Iris pigment epithelial cell (primary cell): ENCODE measurements at regions not wholly inside any gene's neighbourhood (a gene's known extent, or its start where the extent isn't known, plus 50 kb on each side); places are given as distances from the start of the nearest gene placed in this dataset.

Experiments used
- DNase-seq: peaks from one replicate; pipeline ENCODE4 v3.0.0-alpha.2; 2011; ENCODE audit warnings: low read depth

GRCh38 chr10:2173327-2173726 is 436.0 kb upstream of the ADARB2 start:
- no peak for DNase-seq

DNA sequence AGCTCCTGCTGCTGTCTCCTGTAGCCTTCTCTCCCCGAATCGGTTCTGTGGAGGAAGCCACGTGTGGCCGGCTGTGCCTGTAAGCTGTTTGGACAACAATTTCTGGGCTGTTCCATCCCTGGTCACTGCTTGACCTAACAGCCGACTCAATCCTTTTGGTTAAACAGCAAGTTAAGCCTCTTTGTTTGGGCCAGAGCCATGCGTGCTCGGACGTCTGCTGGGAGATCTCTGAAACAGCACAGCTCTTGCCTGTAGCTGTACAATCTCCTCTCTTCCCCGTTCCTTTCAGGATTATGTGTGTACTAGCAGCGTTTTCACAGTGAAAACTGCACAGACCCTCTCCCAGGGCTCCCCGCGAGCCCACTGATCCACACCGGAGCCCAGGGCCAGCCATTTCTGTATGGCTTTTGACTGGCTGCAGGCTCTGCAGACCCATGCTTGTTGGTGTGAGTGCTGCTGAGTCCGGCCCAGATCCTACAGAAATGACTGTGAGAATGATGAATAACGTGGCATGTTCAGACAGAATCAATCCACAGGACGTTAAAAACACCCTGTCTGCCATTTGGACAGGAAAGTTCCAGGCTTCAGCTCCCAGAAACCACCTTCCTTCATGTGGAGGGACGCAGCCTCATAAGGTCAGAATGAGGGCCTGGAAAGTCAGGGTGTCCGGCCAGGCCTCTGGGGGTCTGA is 428.6 kb upstream of the ADARB2 start:
- DNase-seq, result no peak

DNA sequence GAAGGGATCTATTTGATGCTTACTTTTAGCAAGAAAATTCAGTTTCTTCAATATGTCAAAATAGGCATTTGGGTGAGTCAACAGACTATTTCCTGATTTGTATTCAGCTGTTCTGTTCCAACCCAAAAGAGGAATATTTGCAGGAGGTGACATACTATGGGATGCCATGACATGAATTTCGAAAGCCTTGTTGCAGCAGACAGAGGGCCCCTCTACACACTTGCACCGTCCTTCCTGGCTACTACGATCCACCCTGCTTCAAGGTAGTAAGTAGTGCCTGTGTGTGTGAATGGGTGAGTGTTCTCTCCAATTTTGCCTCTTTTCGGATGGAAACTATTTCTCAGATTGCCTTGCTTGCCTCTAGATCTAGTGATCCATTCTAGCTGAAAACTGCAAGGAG is 413.0 kb upstream of the ADARB2 start:
- DNase-seq, result no peak

DNA sequence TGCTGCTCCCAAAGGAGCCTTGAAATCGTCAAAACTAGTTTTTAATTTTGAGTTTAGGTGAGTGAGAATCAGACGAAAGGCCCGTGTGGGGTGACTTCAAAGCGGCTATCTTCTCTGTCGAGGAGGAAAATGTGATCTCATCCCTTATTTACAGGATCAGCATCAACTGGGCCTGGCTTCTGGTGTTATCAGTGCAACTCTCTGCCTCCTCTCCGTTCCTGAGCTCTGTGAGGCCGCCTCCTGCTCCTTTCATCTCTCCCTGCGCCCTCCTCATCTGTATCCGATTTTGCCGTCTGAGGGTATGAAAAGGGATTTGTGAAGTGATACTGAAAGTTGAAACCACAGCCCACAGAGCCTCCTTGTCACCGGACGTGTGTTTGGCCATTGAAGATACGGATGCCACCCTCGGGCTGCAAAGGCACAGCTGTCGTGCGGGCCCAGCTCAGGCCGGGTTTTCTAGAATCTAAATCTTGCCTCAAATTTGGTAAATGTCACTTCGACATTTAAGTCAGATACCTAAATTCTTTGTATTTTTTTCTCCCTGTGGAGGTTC is 408.7 kb upstream of the ADARB2 start:
- DNase-seq, result no peak

GRCh38 chr10:2145491-2145890 is 408.2 kb upstream of the ADARB2 start:
- DNase-seq, result no peak

DNA sequence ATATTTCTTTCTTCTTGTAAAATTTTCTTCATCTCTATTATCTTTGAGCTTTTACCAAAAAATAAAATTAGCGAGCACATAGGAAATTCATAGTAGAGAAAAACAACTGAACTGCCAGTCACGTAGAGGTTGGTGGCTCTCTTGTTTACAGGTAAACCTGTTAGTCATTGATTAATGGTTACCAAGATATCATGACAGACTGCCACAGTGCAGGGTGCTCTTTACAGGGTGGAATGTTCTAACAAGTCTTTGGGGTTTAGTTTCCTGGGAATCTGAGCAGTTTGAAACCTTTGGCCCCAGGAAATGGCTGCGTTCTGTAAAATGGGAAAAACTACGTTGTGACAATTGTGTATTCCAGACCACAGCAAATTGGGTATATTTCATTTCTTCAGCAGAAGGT is 407.3 kb upstream of the ADARB2 start:
- no peak for DNase-seq

- DNase-seq, result no peak
Measured at GRCh38 chr10:2143213-2143835, 406.0 kb upstream of the ADARB2 start.

DNA sequence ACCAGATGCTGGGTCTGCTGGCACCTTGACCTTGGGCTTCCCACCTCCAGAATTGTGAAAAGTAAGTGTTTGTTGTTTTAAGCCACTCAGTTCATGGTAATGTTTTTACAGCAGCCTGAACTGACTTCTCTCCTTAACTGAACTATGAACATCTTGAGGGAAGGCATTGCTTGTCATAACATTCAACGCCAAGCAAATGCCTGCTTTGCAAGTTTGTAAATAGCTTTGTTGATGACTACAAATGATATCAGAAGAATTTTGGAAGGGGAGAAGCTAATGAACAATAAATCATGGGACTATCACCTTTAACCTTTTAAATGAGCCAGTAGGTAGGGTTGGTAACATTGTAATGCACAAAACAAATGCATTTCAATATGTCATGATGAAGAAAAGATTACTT is 402.4 kb upstream of the ADARB2 start:
- DNase-seq, result no peak

DNA sequence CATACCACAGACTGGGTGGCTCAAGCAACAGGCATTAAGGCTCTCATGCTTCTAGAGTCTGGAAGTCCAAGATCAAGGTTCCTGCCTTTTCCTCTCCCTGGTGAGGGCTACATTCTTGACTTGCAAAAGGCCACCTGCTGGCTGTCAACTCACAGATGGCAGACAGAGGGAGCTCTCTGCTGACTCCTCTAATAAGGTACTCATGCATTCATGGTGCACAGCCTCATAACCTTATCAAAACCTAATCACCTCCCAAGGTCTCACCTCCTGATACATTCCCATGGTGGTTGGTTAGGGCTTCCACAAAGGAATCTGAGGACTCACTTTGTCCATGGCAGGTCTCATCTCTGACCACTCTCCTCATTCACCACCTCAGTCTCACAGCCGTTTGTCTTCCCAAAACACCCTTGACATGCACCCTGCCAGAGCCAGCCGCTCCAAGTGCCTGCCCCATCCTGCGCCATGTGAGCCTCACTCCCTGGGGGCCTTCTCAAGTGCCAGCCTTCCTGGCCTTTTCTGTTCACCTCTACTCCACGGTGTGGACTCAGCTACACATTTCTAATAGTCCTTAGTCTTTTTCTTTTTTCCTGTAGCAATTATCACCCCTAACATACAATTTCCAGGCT is 400.3 kb upstream of the ADARB2 start:
- no peak for DNase-seq

GRCh38 chr10:2130705-2131305 is 393.5 kb upstream of the ADARB2 start:
- no peak for DNase-seq

DNA sequence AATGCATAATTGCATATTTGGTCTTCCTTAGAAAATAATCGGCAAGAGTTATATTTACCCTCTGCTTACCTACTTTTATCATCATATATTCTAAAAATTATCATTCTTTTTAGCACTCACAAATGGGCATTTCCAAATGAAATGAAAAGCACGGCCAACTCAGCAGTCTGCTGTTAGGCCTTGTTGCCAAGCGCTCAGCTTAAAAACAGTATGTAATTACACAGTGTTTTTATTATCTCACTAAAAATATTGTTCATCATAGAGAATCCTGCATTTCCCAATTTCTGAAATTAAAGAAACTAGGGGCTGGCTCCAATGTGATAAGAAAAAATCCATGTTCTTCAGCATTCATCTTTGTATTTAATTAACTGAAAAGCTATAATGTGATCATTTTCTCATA is 391.7 kb upstream of the ADARB2 start:
- DNase-seq, result no peak

DNA sequence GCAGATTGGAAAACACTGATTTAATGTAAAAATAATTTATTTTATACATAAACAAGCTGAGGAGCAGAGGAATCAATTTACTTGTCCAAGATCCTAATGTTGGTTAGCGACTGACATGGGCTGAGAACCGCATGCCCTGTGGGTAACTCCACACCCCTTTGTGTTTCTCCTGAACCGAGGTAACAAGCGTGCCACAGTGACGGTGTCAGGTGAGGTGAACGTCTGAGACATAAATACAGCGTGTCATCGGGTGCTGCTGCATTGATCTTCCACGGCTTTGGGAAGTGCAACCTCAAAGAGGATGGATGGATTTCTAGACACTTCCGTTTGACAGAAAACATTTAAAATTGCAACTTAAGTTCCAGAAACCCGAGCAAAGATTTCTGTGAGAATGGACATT is 386.8 kb upstream of the ADARB2 start:
- DNase-seq, result no peak

DNA sequence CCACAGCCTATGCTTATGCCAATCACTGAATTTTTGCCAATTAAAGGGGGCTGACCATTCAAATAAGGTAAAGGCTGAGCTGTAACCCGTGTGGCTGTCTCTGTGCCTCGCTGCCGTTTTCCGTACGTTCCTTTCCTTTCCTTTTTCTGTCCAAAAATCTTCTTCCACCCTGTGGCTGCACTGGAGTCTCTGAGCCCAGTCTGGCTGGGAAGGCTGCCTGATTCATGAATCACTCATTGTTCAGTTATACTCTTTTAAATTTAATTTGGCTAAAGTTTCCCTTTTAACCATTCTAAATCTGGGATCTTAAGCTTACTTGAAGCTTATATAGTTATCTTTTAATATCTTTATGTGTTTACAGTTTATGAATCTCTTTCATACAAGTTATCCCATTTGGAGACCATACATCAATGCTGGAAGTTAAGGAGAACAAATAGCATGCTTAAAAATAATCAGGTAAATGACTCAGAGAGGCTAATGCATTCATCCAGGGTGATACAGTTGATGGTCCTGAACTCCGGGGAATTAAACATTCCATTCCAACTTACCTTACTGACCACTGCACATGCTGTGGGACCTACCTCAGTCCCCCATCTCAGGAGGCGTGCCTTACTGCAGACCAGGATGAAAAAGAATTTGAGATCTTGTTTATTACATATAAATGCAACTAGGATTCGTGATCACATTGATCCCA is 385.3 kb upstream of the ADARB2 start:
- no peak for DNase-seq

GRCh38 chr10:2121929-2122328 is 384.6 kb upstream of the ADARB2 start:
- no peak for DNase-seq

DNA sequence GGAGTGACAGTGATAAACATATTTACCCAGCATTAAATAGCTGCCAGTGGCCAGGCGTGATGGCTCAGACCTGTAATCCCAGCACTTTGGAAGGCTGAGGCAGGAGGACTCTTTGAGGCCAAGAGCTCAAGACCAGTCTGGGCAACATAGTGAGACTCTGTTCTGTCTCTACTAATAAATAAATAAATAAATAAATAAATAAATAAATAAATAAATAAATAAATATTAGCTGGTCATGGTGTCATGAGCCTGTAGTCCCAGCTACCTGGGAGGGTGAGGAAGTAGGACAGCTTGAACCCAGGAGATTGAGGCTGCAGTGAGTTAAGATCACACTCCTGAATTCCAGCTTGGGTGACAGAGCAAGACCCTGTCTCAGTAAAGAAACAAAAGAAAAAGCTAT is 384.0 kb upstream of the ADARB2 start:
- no peak for DNase-seq

GRCh38 chr10:2120746-2121145 is 383.4 kb upstream of the ADARB2 start:
- no peak for DNase-seq

DNA sequence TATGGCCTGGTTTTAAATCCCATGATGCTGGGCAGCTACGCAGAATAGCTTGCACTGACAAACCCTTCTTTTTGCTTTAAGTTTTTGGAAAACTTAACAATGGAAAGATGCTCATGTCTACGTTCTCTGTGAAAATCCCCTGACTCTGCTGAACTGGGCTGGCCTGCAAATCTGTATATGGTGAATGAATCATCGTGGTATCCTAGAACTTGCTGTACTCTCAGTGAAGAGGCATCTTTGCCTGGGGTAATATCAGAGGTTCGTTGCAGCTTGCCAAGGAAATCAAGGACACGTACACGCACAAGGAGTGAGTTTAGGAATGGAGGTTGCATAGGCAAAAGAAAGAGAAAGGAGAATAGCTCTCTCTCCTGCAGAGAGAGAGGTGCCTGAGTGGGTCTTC is 382.0 kb upstream of the ADARB2 start:
- peak; percentile 3 for DNase-seq

DNA sequence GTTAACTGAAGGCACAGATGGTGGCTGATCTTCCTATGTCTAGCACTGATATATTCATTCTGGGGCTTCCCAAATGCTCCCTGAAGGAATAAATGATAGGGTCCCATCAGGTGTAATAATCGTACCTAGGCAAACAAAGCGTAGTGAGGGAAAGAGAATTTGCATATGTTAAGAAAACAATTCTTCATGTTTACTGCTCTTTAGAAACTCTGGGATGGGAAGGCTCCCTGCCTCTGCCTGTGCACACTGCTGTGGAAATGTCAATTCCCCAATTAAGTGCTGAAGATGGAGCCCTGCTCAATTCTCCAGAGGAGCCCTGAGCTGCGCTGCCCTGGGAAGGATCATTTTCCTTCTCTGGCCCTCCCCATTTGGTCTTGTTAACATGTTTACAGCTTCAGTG is 380.9 kb upstream of the ADARB2 start:
- DNase-seq, result no peak

GRCh38 chr10:2117641-2118040 is 380.3 kb upstream of the ADARB2 start:
- no peak for DNase-seq

DNA sequence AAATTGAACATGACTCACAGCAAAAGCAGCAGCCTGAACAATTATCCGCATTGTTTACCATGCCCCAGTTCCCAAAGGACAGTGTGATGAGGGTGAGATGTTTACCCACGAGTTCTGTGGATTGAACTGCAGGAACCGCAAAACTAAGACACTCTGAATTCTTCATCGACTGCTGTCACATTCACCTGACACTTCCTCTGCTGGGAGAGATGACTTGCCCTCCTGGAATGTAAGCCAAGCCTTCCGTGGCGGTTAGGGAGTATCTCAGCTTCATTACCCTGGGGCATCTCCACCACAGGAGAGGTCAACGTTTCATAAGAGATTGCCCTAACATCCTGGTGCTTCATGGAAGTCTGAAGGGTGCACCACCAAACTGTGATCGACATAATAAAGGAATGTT is 374.6 kb upstream of the ADARB2 start:
- DNase-seq, result peak; percentile 23

GRCh38 chr10:2108496-2108895 is 371.2 kb upstream of the ADARB2 start:
- DNase-seq, result no peak

GRCh38 chr10:2106641-2107040 is 369.3 kb upstream of the ADARB2 start:
- DNase-seq, result no peak
